Amniotic epithelial cell (primary cell): ENCODE measurements at regions not wholly inside any gene's neighbourhood (a gene's known extent, or its start where the extent isn't known, plus 50 kb on each side); places are given as distances from the start of the nearest gene placed in this dataset.

ENCODE experiments used
- DNase-seq: peaks from one replicate; pipeline ENCODE4 v3.0.0-alpha.2; 2010; ENCODE audit warnings: low read depth

DNA sequence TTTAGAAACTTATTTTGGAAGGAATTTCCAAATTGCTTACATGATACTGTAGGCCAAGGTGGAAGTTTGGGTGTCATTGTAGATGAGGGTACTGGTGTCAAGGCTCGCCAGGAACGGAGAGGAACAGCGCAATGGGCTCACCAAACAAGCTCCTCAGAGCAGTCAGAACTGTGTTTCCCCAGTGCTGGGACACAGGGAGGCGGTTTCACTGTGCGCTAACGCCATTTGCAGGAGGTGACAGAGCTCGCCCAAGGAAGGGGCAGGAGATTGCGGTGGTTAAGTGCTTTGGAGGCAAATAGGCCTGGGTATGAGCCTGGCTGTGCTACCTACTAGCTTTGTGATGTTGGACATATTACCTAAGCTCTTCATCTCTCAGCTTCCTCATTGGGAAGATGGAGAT is 57.3 kb downstream of the HHEX start:
- DNase-seq, result no peak

DNA sequence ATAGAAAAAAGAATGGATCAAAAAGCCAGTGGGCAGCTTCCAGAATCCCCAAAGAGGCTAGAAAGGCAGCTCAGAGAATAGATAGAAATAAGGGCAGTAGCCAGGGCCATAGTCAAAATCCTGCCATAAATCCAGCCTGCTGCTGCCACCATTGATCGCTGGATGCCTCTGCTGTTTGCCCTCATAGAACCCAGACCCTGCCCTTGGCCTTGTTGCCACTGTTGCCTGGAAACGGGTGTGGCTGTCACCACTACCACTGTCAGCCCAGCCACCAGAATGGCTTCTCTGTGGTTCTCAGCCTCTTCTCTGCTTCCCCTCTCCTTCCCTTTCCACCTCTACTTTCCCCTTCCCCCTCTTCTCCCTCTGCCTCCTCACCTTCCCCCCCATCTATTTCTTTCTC is 57.8 kb downstream of the HHEX start:
- DNase-seq, result no peak

DNA sequence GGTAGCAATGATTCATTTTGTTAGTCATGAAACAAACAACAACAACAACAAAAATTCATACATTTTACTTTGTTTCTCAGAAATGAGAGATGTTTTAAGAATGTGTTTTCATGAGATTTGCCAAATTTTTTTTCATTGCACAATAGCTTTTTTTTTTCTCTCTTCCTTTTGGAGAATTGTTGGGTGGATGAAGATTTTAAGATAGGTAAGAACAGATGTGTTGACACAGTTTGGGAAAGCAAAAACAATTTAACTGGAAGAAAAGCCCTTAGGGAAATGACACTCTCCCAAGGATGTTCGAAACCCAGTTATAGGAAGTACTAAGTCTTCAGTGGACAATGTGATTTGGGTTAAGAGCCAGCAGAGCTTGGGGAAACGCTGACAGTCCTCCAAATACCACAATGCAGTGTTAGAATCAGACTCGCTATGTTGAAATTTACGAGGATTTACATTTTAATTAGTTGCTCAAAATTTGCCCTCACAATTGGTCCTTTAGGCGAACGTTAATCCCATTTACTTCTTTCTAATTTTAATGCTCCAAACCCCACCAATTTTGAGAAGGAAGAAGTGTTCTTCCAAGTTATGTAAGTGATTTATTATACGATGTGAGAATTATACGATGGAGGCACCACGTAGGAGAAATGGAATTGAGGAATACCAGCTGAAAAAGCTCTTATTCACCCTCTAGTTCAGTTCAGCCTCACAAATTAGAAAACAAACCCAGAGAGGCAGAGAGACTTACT is 61.2 kb downstream of the HHEX start:
- peak; percentile 26 for DNase-seq

DNA sequence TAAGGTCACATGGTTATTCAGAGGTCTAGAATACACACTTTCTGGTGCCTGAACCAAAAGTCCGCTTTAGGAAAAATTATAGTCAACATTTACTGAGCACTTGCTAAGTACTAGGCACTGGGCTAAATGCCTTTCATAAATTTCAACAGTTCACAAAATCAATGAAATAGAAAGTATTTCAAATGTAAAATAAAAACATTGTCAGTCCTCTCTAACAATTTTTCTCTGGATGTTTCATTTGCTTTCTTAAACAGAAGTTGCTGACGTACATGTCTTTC is 61.7 kb downstream of the HHEX start:
- DNase-seq, result no peak

DNA sequence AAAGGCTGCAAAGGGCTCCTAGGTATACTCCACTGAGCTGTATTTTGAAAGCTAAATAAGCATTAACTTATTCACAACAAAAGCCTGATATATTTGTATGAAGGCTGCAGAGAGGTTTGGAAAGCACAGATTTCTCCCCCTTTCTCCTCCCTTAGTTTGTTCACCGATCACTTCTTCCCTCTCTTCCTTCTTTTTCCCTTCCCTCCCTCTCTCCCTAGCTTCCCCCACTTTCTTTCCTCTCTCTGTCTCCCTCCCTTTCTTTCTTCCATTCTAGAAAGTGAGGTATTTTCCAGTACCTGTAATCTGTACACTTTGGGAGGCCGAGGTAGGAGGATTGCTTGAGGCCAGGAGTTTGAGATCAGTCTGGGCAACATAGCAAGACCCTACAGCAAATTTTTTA is 62.1 kb downstream of the HHEX start:
- no peak for DNase-seq

DNA sequence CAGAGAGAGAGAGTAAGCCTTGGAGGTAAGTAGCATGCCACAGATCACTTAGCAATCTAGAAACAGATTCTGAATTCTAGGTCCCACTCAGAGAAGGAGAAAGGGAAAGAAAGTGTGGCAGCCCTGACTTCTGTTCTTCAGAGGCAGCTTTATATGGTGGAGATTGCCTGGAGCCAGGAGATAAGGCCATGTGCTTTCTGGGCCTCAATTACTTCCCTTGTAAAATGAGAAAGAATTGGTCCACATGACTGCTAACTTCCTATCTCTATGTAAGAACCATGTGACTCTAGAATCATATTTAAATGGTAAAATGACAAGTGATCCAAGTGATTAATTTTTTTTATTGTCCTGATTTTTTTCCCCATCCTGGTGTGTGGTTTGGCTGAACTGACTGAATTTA is 64.1 kb downstream of the HHEX start:
- DNase-seq, result no peak

DNA sequence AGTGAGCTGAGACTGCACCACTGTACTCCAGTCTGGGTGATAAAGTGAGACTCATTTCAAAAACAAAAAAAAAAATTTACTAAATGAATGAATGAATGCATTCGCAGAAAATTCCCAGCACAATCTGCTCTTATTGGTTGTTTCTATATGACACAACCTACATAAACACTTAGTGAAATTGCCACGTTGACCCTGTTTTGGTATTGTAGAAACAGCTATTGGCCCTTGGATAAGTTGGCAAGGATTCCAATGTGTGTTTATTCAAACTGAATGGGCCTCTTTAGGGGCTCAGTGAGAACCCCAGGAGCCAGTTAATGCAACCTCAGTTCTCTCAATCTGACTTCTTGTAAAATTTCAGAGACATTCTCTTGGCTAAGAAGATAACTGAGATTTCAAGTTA is 66.0 kb downstream of the HHEX start:
- DNase-seq, result no peak

DNA sequence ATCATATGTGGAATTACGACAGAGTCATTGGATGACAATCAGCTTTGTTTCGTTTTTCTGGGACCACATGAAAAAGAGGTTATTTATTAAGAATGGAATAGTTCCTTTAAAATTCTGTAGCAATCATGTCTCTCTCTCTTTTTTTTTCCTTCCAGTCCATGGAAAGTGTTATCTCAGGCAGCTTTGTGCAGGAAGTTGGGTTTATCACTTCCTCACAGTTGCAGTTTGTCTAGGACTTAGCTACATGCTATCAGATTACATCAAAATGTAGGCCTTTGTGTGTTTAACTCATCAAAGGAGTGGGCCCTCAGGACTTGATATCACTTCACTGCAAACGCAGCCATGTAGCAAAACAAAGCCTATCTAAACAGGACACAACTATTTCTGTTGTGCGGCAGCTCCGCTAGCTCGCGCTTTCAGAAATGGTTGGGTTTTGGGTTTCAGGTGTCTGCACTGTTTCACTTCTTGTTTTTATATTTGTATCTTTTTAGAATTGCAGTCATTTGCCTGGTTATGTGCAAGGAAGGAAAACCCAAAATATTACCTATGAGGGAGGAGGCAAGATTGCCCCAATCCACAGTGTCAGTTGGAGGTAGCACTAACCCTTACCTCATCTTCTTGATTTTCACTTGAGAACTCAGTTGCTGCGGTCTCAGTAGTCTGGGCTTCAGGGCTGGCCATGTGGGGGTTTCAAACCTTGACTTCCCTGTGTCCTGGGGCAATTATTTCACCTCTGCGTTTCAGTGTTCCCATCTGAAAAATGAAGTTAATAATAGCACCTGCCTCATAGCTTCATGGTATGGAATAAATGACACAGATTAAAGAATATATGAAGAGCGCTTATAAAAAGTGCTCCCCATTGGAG is 66.7 kb downstream of the HHEX start:
- DNase-seq, result no peak

DNA sequence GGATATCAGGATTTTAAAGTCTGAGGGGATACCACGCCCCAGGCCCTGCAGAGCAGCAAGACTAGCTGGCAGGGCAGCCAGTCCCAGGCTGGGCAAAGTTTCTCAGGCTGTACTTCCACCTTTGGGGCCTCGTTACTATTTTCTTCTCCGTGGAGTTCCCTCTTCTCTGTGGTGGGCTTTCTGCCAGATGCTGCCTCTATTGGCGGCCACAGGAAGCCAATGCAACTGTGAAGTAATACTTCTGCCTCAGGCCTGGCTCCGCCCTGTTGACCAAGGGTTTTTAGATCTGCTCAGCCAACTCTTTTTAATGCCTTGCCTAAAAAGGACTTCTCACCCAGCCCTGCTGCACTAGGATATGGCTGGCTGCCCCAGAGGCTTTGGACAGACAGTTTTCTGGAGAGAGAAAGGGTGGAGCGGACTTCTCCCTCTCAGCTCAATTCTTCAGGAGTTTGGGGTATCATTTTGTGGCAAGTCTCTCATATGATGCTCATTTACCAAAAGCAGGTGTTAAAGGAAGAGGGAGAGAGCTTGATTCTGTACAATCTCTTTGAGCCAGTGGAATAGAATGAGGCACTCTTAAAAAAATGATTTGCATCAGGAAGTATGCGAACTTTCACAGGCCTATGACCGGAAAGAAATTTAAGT is 67.4 kb downstream of the HHEX start:
- DNase-seq, result peak; percentile 38

DNA sequence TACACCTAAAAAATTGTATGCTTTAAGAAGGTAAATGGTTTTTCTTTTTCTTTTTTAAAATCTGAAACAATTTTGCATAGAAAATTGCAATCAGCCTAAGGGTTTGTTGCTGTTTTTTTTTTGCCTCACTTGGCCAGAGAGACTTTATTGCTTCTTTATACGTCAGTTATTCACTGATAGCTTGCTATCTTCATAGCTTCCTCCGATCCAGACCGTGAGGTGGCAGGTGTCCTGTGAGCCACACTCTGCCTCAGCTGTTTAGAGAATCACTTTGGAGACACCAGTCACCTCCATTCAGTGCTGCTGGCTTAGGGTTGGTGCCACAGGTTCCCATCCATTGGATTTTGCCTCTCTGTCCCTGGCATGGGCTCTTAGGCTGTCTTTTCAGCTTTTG is 68.0 kb downstream of the HHEX start:
- no peak for DNase-seq

DNA sequence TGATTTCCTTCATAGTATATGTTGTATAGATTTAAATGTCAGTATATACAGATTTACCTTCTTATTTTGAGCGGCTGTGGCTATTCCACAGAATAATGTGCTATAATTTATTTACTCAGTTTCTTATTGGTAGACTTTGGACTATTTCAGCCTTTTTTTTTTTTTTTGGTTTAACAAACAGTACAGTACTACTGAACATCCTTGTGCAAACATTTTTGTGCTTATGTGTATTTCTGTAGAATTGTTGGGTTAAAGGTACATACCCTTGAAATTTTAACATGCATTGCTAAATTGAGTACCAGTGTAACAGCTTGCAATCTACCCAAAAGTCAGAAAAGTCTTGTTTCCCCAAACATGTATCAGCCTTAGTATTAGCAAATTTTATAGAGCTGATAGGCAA is 68.8 kb downstream of the HHEX start:
- DNase-seq, result no peak

DNA sequence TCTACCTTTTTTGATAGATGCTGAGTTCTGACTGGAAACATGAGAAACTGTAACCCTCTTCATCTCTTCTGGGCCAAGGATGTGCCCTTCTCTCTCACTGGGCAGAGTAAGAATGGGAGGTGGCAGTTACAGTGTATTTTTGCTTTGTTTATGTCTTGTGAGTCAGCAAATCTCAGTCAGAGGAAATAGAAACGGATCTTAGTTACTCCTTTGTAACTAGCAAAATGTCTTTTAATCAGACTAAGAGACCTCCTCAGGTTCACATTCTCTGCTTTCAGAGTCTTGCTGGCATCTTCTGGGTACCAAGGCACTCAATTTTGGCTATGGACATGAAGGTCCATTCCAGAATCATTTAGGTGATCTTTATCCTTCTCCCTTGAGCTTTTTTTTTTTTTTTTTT is 70.9 kb downstream of the HHEX start:
- DNase-seq, result peak; percentile 43

DNA sequence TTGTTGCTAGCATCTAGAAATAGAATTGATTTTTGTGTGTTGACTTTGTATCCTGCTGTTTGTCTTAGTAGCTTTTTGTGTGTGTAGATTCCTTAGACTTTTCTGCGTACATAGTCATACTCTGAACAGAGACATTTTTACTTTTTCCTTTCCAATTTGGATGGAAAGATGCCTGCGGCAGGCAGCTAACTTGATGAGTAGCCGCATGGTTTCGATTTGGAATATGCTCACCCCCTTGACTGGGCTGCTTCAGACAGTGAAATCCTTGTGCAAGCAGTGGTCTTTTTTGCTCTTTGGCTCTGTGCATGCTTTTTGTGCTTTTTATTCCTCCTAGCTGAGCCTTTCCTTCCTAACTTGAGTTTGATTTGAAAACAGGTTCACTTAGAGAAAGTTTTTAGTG is 71.8 kb downstream of the HHEX start:
- no peak for DNase-seq

DNA sequence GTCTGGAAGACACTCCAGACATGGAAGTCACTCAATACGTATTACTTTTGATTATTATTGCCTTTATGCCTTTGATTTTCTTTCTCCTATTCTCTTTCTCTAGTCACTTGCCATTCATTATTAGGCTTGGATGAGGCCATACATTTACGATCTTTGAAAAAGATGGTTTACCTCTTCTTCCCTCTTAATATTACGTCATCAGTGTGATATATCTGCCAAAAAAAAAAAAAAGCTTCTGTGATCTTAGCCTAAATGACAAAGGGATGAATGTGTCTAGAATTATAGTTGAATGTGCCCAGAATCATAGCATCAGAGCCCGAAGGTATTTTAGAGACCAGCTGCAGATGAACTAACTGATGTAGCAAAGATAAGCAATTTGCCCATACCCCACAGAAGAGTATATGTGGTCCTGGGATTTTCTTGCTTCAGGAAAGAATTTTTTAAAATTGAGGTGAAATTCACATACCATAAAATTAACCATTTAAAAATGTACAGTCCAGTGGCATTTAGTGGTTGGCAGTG is 73.9 kb downstream of the HHEX start:
- DNase-seq, result no peak

DNA sequence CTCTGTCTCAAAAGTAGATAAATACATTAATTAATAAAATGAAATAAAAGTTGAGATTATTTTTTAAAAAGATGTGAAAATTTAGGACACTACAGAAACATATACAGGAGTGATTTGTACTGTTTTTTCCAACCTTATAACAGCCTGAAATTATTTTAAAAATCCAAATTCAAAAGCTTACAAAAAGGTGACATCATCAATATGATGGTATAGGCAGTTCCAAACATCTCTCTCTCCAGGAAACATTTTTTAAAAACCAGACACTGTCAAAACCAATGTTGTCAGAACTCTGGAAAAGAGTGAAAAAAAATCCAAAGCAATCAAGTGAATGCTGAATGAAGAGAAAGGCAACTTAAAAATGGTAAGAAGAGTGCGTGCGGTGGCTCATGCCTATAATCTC is 76.7 kb downstream of the HHEX start:
- no peak for DNase-seq

DNA sequence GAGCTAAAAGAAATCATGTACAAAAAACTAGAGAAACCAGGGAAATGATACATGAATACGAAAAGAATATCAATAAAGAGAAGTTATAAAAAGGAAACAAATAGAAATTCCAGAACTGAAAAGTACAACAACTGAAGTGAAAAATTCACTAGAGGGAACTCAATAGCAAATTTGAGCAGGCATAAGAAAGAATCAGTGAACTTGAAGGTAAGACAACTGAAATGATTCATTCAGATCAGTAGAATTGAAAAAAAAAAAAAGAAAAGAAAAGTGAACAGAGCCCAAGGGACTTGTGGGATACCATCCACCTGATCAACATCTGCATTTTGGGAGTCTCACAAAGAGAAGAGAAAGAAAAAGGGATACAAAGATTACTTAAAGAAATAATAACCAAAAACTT is 78.3 kb downstream of the HHEX start:
- no peak for DNase-seq

DNA sequence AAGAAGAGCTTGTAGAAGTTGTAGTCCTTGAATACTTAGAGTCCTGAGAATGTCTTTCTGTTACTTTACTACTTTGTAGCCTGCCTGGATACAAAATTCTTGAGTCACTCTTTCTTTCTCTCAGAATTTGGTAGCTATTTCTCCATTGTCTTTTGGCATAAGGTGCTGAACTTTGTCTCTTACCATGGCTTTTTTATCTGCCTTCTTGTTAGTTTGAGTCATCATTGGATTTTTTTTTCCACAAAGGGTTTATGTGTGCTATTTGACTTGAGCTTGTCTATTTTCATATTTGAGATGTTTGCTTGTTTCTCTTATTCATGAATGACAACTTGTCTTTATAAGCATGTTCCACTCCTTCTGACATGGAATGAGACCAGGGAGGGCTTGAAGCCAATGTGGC is 74.5 kb upstream of the EXOC6 start:
- peak; percentile 24 for DNase-seq

DNA sequence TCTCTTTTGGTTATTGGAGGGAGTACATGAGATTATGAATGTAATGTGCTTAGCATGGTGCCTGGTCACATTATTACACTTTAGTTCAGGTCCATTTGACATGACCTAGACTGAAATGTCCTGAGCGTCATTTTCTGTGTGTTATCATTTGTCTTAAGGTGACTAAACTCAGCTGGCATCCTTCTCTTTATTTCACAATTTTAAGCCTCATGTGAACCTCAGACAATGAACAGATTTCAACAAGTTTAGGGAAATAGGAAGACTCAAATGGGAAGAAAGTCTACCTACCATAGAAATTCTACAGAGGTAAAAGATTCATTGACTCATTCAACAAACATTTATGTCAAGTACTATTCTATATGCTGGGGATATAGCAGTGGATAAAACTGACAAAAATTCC is 70.2 kb upstream of the EXOC6 start:
- peak; percentile 50 for DNase-seq

DNA sequence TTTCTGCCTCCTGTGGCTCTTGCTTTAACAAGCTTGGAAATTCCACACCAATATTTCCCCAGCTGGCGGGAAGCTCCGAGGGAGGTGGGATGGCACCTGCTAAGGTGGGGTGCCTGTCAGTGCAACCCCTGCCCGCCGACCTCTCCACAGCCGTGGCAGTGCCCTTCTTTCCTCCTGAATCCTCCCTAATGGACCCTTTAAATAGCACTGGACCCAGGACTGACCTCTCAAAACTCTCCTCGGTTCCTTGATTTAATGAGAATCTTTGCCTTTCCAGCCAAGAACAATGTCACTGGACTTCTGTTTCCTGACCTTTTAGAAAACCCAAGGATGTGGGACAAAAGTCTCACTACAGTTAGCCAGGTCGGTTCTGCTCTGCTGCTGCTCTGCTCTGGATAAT is 63.2 kb upstream of the EXOC6 start:
- DNase-seq, result no peak

DNA sequence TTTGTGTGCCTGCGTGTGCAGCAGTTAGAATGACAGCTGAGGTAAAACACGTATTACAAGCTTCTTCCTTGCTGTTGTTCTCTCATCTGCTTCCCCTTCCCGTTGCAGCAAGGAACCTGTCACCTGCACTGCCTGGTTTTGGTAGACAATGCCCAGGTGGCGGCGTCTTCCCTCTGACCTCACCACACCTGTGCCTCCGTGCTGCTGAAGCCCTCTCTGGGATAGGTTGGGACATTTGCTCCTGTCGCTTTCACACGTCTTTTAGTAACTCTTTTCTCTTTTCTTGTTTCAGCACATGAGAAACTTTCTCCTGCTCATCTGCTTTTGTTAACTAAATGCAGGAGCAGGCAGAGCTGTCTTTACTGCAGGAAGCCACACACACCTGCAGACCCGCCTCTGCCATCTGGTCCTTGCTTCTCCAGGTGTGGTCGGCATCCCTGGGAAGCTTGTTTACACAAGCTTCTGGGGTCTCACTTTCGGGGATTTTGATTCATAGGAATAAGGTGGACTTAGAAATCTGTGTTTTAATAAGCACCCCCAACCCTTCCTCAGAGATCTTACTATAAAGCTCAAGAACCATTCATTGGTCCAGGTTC is 60.7 kb upstream of the EXOC6 start:
- no peak for DNase-seq

DNA sequence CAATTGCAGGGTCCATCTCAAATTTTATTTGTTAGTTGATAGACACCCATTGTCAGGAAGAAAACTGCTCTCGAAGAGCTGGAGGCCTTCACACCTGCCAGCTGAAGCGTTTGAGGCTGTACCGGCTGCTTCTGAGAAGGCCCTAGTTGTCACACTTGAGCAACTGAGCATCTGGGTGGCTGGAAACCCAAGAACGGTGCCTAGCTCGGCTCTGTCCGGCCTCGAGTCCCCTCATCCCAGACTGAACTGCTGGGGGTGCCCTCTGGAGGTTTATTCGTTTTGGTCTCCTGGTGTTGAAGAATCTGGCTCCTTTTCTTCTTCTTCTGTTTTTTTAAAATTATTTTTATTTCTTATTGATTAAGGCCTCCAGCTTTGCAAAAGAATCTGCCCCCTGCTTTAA is 59.3 kb upstream of the EXOC6 start:
- no peak for DNase-seq

DNA sequence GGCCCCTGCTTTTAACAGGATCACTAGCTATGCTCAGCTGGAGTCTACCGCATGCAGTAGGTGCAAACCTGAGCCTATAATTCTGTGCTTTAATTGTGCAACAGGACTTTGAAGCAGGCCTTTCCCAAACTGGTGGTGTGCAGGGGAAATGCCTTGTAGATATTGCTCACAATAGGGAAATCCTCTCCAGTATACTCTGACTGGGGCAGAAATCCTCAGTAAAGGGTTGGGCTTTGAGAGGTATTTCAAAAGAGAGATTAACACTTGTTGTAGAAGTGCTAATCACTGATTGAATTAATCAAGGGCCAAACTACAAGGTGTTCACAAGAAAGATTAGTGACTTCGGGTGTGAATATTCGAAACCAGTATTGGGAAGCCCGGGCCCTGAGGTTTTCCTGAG is 58.5 kb upstream of the EXOC6 start:
- DNase-seq, result no peak

DNA sequence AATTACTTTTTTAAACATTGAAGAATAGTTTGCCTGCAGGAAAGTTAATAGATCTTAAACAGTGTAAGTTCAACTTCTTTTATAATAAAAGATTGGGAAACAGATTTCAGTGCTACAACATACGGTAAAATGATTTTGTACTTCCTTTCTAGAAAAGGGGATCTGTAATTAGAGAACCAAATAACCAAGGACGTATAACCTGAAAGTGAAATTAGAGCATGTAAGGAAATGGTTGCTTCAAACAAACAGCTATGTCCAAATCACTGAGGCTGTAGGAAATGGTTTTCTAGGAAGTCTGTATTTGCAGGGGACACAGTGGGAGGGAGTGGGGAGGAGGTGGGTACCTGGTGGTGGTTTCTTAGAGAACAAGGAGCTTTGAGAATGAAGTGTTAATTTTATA is 57.9 kb upstream of the EXOC6 start:
- DNase-seq, result no peak
